WERI-Rb-1 (cell line): ENCODE measurements at regions not wholly inside any gene's neighbourhood (a gene's known extent, or its start where the extent isn't known, plus 50 kb on each side); places are given as distances from the start of the nearest gene placed in this dataset.

Experiments used
- DNase-seq: peaks from one replicate; pipeline ENCODE4 v3.0.0-alpha.2; 2020
- H3K27ac ChIP-seq: fragments of 250-450 bp; sonication (Bioruptor Pico); 2 replicates; pipeline ENCODE4 v1.5.1; 2020; ENCODE audit warnings: mild to moderate bottlenecking, moderate library complexity
- H3K27me3 ChIP-seq: fragments of 250-450 bp; sonication (Bioruptor Pico); 2 replicates; pipeline ENCODE4 v1.5.1; 2021; ENCODE audit warnings: mild to moderate bottlenecking, low read depth, moderate library complexity; ENCODE audit not compliant: insufficient read depth, severe bottlenecking
- H3K36me3 ChIP-seq: fragments of 250-450 bp; sonication (Bioruptor Pico); 2 replicates; pipeline ENCODE4 v1.5.1; 2020; ENCODE audit warnings: mild to moderate bottlenecking, moderate library complexity
- H3K4me3 ChIP-seq: 2 replicates; pipeline ENCODE4 v1.5.1; 2011; ENCODE audit warnings: low read depth, mild to moderate bottlenecking, control low read depth, low read length
- H3K9me3 ChIP-seq: fragments of 250-450 bp; sonication (Bioruptor Pico); 2 replicates; pipeline ENCODE4 v1.5.1; 2021; ENCODE audit warnings: mild to moderate bottlenecking, moderate library complexity; ENCODE audit not compliant: severe bottlenecking
- TF ChIP-seq, protein P1 (sequence below): IDR thresholded peaks from 2 replicates; pipeline ENCODE4 v1.5.1; 2011; ENCODE audit warnings: low read depth, mild to moderate bottlenecking, control low read depth, inconsistent platforms, low read length

DNA sequence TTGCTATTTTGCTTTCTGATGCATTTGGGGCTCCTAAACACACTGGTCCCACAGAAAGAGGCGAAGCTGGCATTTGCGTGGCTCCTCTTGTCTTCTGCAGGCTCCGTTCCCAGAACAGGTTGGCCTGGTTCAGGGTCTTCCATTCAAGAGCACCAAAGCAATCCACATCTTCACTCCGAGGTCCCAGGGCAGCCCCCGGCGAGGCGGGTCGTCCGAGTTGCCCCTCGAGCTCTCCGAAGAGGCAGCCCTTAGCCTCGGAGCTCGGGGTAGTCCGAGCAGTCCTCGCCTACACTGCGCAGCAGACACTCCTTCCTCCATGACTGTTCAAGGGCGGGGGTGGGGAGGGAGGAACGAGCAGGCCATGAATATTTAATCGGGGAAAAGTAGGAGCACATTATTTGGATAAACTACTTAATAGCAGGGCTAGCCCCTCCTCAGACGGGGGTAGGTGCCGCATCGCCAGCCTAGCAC is 321.3 kb downstream of the BLID start:
- DNase-seq: no peak
- no peaks in the 10 kb centered on the region for H3K36me3 ChIP-seq
- H3K4me3 ChIP-seq: no peak overlapping the region
- peaks cover 9% of the 10 kb centered on the region for H3K27me3 ChIP-seq
- H3K27ac ChIP-seq: no peak overlapping the region
- H3K9me3 ChIP-seq: peaks cover 4% of the 10 kb centered on the region
- TF ChIP-seq, protein P1, sequence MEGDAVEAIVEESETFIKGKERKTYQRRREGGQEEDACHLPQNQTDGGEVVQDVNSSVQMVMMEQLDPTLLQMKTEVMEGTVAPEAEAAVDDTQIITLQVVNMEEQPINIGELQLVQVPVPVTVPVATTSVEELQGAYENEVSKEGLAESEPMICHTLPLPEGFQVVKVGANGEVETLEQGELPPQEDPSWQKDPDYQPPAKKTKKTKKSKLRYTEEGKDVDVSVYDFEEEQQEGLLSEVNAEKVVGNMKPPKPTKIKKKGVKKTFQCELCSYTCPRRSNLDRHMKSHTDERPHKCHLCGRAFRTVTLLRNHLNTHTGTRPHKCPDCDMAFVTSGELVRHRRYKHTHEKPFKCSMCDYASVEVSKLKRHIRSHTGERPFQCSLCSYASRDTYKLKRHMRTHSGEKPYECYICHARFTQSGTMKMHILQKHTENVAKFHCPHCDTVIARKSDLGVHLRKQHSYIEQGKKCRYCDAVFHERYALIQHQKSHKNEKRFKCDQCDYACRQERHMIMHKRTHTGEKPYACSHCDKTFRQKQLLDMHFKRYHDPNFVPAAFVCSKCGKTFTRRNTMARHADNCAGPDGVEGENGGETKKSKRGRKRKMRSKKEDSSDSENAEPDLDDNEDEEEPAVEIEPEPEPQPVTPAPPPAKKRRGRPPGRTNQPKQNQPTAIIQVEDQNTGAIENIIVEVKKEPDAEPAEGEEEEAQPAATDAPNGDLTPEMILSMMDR: no peak

DNA sequence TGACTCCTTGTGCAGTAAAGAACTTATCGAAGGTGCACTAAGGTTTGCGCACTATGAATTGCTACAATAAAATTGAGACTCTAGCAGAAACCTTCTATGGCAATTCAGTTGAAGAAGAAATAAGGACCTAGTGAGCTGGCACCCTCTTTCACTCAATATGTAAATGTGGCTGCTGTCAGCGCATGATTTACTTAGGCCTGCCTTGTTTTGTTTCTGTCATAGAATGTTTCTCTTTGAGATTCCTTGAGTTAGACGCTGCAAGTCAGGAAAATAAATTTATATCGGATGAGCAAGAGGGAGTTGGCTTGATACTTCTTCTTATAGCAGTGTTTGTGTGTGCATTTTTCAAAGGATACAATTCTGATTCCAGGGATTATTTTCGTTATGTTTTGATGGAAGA is 322.1 kb downstream of the BLID start:
- TF ChIP-seq, protein P1: no peak
- no peak overlapping the region for H3K27ac ChIP-seq

DNA sequence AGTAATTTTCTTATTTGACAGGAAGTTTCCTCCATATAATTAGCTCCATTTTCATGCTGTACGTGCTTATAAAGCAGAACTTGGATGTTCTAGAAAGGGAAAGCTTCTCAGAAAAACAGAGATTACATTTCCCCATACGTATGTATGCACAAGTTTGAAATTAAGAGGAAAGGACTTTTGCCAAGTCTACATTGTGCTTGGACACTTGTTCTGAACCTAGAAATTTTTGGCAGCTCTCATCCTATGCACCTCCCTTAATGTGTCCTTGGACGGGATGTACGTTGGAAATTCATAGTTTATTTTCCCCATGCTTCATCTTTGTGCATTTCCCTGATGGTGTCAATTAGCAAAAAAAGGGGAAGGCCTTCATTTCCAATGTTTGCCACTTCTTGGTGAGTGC is 322.7 kb downstream of the BLID start:
- no peak for DNase-seq
- TF ChIP-seq, protein P1: no peak
- Histone ChIP-seq H3K27me3 (peaks cover 6% of the 10 kb centered on the region), H3K36me3 (no peaks in the 10 kb centered on the region), H3K4me3 (no peak overlapping the region), H3K27ac (no peak overlapping the region), H3K9me3 (no peaks in the 10 kb centered on the region)

More for the DNA sequence above, 322.1 kb downstream of the BLID start:
- no peaks in the 10 kb centered on the region for H3K36me3 ChIP-seq
- peaks cover 9% of the 10 kb centered on the region for H3K27me3 ChIP-seq
- H3K4me3 ChIP-seq: no peak overlapping the region
- H3K9me3 ChIP-seq: peaks cover under 1% of the 10 kb centered on the region
- no peak for DNase-seq

DNA sequence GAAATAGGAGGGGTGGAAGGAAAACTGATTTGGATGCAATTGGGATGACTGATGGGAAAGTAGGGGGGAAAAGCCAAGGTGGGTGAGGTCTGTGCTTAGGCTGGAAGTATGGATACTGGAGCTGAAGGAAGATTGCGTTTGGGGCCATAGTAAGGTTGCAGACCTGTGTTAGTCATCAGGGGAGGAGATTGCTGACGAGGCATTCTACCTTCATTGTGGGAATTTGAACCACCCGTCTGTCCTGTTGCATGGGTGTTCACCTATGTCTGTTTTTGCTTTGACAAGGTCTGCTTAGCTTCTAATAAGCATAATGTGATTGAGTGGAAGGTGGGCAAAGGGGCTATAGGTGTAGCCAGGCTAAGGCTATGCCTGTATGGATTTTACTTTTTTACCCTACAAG is 323.8 kb downstream of the BLID start:
- H3K36me3 ChIP-seq: no peaks in the 10 kb centered on the region
- no peak overlapping the region for H3K4me3 ChIP-seq
- TF ChIP-seq, protein P1: no peak
- peaks cover 6% of the 10 kb centered on the region for H3K27me3 ChIP-seq
- no peaks in the 10 kb centered on the region for H3K9me3 ChIP-seq
- DNase-seq: no peak
- no peak overlapping the region for H3K27ac ChIP-seq

DNA sequence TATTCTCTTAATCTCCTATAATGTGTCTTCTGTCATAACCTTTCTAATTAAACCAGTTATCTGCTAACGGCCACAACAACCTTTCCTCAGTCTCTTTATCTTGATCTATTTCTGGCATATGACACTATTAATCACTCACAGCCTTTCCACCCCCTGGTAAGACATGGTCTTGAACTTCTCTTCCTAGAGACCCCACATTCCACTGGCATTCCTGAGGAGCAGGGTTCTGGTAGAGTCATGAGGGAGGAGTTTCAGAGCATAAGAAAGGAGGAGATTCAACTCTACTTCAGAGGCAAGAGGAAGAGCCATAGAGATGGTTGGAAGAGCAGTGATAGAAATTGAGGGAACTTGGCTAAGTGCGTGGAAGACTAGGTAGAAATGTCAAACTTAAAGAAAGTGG is 325.6 kb downstream of the BLID start:
- no peak for DNase-seq
- Histone ChIP-seq H3K9me3 (peaks cover 7% of the 10 kb centered on the region), H3K36me3 (no peaks in the 10 kb centered on the region), H3K27me3 (peaks cover 6% of the 10 kb centered on the region), H3K4me3 (no peak overlapping the region), H3K27ac (no peak overlapping the region)
- TF ChIP-seq, protein P1: no peak

DNA sequence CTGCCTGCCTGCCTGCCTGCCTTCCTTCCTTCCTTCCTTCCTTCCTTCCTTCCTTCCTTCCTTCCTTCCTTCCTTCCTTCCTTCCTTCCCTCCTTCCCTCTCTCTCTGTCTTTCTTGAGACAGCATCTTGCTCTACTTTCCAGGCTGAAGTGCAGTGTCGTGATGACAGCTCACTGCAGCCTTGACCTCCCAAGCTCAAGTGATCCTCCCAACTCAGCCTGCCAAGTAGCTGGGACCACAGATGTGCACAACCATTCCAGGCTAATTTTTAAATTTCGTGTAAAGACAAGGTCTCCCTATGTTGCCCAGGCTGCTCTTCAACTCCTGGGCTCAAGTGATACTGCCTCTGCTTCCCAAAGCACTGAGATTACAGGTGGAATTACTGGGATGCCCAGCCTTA is 328.2 kb upstream of the SORL1-AS1 start:
- H3K4me3 ChIP-seq: no peak overlapping the region
- no peaks in the 10 kb centered on the region for H3K36me3 ChIP-seq
- H3K27ac ChIP-seq: no peak overlapping the region
- DNase-seq: no peak
- H3K27me3 ChIP-seq: no peaks in the 10 kb centered on the region
- TF ChIP-seq, protein P1: no peak
- H3K9me3 ChIP-seq: peaks cover 2% of the 10 kb centered on the region
